Activated CD8-positive, alpha-beta T cell treated with anti-CD3 and anti-CD28 coated beads for 36 hours (primary cell): ENCODE measurements at regions not wholly inside any gene's neighbourhood (a gene's known extent, or its start where the extent isn't known, plus 50 kb on each side); places are given as distances from the start of the nearest gene placed in this dataset.

Experiments used
- ATAC-seq: fragments of 200-7000 bp; cut with Tn5 transposase; one replicate; pipeline ENCODE4 v1.10.0; 2021; ENCODE audit warnings: mild to moderate bottlenecking, moderate library complexity
- CTCF ChIA-PET: fragments of 350-600 bp; sonication (Branson Sonifier 250); formaldehyde crosslinking; loops from one replicate; lab custom pipeline; 2021; ENCODE audit warnings: antibody characterized with exemption; lab: Charles Lee
- POLR2A ChIA-PET: fragments of 350-600 bp; sonication (Branson Sonifier 250); formaldehyde crosslinking; loops from one replicate; lab custom pipeline; 2021; ENCODE audit warnings: antibody characterized with exemption; lab: Charles Lee
- DNase-seq: peaks from one replicate; pipeline ENCODE4 v3.0.0-alpha.2; 2020
- H3K27ac Mint-ChIP-seq: one replicate; pipeline ENCODE4 v1.8.0; 2021; ENCODE audit warnings: mild to moderate bottlenecking, mixed read lengths
- H3K27me3 Mint-ChIP-seq: one replicate; pipeline ENCODE4 v1.8.0; 2021; ENCODE audit warnings: mixed read lengths
- H3K36me3 Mint-ChIP-seq: one replicate; pipeline ENCODE4 v1.8.0; 2021; ENCODE audit warnings: low read depth, mixed read lengths
- H3K4me1 Mint-ChIP-seq: one replicate; pipeline ENCODE4 v1.8.0; 2021; ENCODE audit warnings: low read depth, mixed read lengths
- H3K4me3 Mint-ChIP-seq: one replicate; pipeline ENCODE4 v1.8.0; 2021; ENCODE audit warnings: mild to moderate bottlenecking, moderate library complexity, mixed read lengths
- H3K9me3 Mint-ChIP-seq: one replicate; pipeline ENCODE4 v1.8.0; 2021; ENCODE audit warnings: mixed read lengths
- CTCF ChIP-seq: fragments of 200-600 bp; IDR thresholded peaks from one replicate; pipeline ENCODE4 v1.8.0; 2022; ENCODE audit warnings: antibody characterized with exemption, mild to moderate bottlenecking
- intact Hi-C: fragments of 100-400 bp; cut with micrococcal nuclease; formaldehyde crosslinking; loops from one replicate; pipeline ENCODE4 v1.10.0; 2022

DNA sequence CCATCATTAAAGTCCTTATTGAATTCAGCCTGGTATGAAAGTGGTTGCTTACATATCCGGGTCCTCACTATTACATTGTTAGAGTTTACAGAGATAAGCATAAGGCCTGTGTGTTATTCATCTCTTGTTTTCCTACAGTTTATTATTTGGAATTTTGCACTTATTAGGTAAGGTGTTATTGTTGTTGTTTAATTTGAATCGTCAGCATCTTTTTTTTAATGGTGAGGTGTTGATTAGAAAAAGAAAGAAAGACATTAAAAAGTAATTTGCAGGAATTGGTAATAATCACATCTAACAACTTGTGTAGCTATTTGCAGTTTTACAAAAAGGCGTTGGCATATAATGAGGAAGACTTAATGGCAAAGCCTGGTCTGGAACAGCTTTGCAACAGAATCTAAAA lies 158.6 kb downstream of the SAMD5 start:
- intact Hi-C loops = no loop called here
- TF ChIP-seq CTCF = no peak
- Mint-ChIP-seq H3K27ac (no peak overlapping the region), H3K4me1 (no peaks in the 10 kb centered on the region), H3K4me3 (no peak overlapping the region), H3K36me3 (no peaks in the 10 kb centered on the region), H3K9me3 (peaks cover 7% of the 10 kb centered on the region), H3K27me3 (no peaks in the 10 kb centered on the region)
- DNase-seq = no peak
- POLR2A ChIA-PET = no interaction called here
- CTCF ChIA-PET = no interaction called here
- ATAC-seq = no peak

- Mint-ChIP-seq H3K27ac (no peak overlapping the region), H3K27me3 (peaks cover 3% of the 10 kb centered on the region), H3K4me3 (no peak overlapping the region), H3K9me3 (peaks cover 7% of the 10 kb centered on the region), H3K36me3 (no peaks in the 10 kb centered on the region), H3K4me1 (no peaks in the 10 kb centered on the region)
- CTCF ChIA-PET = no interaction called here
- POLR2A ChIA-PET = no interaction called here
- DNase-seq (no peak), ATAC-seq (no peak)
- TF ChIP-seq CTCF = no peak
- intact Hi-C loops = no loop called here
These were observed 165.6 kb downstream of the SAMD5 start for GRCh38 chr6:147674099-147674498.

DNA sequence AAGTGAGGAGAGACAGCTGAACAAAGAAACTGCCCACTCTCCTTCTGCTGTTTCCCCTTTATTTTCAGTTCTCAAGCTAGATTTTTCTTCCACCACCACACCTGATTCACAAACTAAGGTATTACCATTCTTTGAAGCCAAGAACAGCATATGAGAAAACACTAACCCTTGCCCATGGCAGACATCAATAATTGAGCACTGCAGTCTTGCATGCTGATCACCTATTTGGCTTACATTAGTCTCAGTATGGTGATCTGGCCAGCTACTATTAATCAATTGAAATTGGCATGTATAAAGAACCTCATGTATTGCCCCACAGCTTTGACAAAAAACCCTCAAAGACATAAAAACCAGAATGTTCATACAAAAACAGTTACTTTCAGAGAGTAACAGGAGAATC lies 166.3 kb downstream of the SAMD5 start:
- no peaks in the 10 kb centered on the region for H3K36me3 Mint-ChIP-seq
- H3K27ac Mint-ChIP-seq = no peak overlapping the region
- no peak overlapping the region for H3K4me3 Mint-ChIP-seq
- intact Hi-C loops = no loop called here
- ChIA-PET POLR2A (no interaction called here), CTCF (no interaction called here)
- ATAC-seq (no peak), DNase-seq (no peak)
- no peaks in the 10 kb centered on the region for H3K4me1 Mint-ChIP-seq
- peaks cover 5% of the 10 kb centered on the region for H3K9me3 Mint-ChIP-seq
- H3K27me3 Mint-ChIP-seq = peaks cover 3% of the 10 kb centered on the region
- TF ChIP-seq CTCF = no peak

- ChIA-PET CTCF (no interaction called here), POLR2A (no interaction called here)
- intact Hi-C loops = no loop called here
- DNase-seq (no peak), ATAC-seq (no peak)
- H3K27me3 Mint-ChIP-seq = peaks cover 3% of the 10 kb centered on the region
- H3K36me3 Mint-ChIP-seq = no peaks in the 10 kb centered on the region
- no peak overlapping the region for H3K27ac Mint-ChIP-seq
- no peak overlapping the region for H3K4me3 Mint-ChIP-seq
- H3K4me1 Mint-ChIP-seq = no peaks in the 10 kb centered on the region
- peaks cover 2% of the 10 kb centered on the region for H3K9me3 Mint-ChIP-seq
- TF ChIP-seq CTCF = no peak
These were observed 166.8 kb downstream of the SAMD5 start for GRCh38 chr6:147675281-147675680.

DNA sequence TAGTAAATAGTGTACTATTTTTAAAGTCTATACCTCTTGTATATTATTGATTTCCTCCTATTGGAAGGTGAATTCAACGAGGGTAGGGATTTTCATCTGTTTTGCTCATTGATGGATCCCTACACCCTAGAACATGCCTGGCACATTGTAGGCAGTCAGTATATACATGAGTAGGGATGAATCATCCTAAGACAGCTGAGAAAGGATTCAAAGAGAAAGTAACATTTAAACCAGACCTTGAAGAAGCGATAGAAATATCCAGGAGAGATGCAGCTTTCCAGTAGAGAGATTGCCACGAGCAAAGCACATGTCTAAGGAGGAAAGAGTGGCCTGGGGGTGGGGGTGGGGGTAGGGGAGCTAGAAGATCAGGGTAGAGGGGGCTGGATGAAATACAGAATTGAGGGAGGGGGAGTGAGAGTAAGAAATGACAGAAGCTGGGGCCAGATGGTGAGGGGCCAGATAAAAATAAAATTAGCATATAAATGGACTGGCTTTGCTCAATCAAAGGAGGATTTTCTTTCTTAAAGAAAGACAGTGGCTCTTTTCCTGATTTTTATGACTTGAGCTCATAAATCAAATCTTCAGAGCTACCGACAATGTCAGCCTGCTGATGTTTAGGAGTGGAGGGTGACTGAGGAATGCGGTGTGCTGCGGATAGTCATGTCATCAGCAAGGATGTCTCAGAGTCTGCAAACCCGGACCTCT lies 168.2 kb downstream of the SAMD5 start:
- TF ChIP-seq CTCF = no peak
- Mint-ChIP-seq H3K27me3 (peaks cover 4% of the 10 kb centered on the region), H3K36me3 (no peaks in the 10 kb centered on the region), H3K9me3 (no peaks in the 10 kb centered on the region), H3K27ac (no peak overlapping the region), H3K4me1 (no peaks in the 10 kb centered on the region), H3K4me3 (no peak overlapping the region)
- DNase-seq (no peak), ATAC-seq (no peak)
- POLR2A ChIA-PET = no interaction called here
- intact Hi-C loops = no loop called here
- CTCF ChIA-PET = no interaction called here
